Kidney epithelial cell (primary cell): ENCODE measurements at regions not wholly inside any gene's neighbourhood (a gene's known extent, or its start where the extent isn't known, plus 50 kb on each side); places are given as distances from the start of the nearest gene placed in this dataset.

ENCODE experiments used
- DNase-seq: peaks from one replicate; pipeline ENCODE4 v3.0.0-alpha.2; 2010; ENCODE audit warnings: low read depth
- H3K27me3 ChIP-seq: 2 replicates; pipeline ENCODE4 v1.6.0; 2011; ENCODE audit warnings: low read length; ENCODE audit not compliant: control insufficient read depth, insufficient read depth
- H3K36me3 ChIP-seq: 2 replicates; pipeline ENCODE4 v1.5.1; 2011; ENCODE audit warnings: low read length; ENCODE audit not compliant: control insufficient read depth, insufficient read depth
- H3K4me3 ChIP-seq: 2 replicates; pipeline ENCODE4 v1.5.1; 2011; ENCODE audit warnings: low read depth, mild to moderate bottlenecking, control low read depth, low read length
- CTCF ChIP-seq: IDR thresholded peaks from 2 replicates; pipeline ENCODE4 v1.5.1; 2011; ENCODE audit warnings: mild to moderate bottlenecking, moderate library complexity, low read length, control low read depth, inconsistent platforms; ENCODE audit not compliant: insufficient read depth, poor library complexity, severe bottlenecking

- TF ChIP-seq CTCF = no peak
- Histone ChIP-seq H3K36me3 (no peaks in the 10 kb centered on the region), H3K4me3 (no peak overlapping the region), H3K27me3 (peaks cover 2% of the 10 kb centered on the region)
- DNase-seq = no peak
Observed at GRCh38 chr3:14283813-14284438, 105.3 kb downstream of the LSM3 start.

- peaks cover 2% of the 10 kb centered on the region for H3K27me3 ChIP-seq
- no peak for DNase-seq
- TF ChIP-seq CTCF = no peak
- no peaks in the 10 kb centered on the region for H3K36me3 ChIP-seq
- H3K4me3 ChIP-seq = no peak overlapping the region
Observed at GRCh38 chr3:14284694-14285547, 106.3 kb downstream of the LSM3 start.

- Histone ChIP-seq H3K4me3 (no peak overlapping the region), H3K36me3 (no peaks in the 10 kb centered on the region)
- no peak for TF ChIP-seq CTCF
Observed at GRCh38 chr3:14285548-14285925, 106.9 kb downstream of the LSM3 start.

GRCh38 chr3:14286887-14287500 lies 108.4 kb downstream of the LSM3 start:
- TF ChIP-seq CTCF = no peak
- Histone ChIP-seq H3K4me3 (no peak overlapping the region), H3K36me3 (no peaks in the 10 kb centered on the region), H3K27me3 (peaks cover 2% of the 10 kb centered on the region)
- DNase-seq = no peak

More at GRCh38 chr3:14285548-14285925, 106.9 kb downstream of the LSM3 start:
- DNase-seq = no peak
- H3K27me3 ChIP-seq = peaks cover 2% of the 10 kb centered on the region

GRCh38 chr3:14288177-14288788 lies 109.7 kb downstream of the LSM3 start:
- peaks cover 2% of the 10 kb centered on the region for H3K27me3 ChIP-seq
- no peaks in the 10 kb centered on the region for H3K36me3 ChIP-seq
- no peak for TF ChIP-seq CTCF
- DNase-seq = no peak
- no peak overlapping the region for H3K4me3 ChIP-seq
